A673 (cell line): ENCODE measurements at regions not wholly inside any gene's neighbourhood (a gene's known extent, or its start where the extent isn't known, plus 50 kb on each side); places are given as distances from the start of the nearest gene placed in this dataset.

ENCODE experiments used
- EZH2 ChIP-seq: fragments of 200-600 bp; sonication (generic); IDR thresholded peaks from 2 replicates; pipeline ENCODE4 v1.6.1; 2017; ENCODE audit warnings: borderline replicate concordance, low read depth, mild to moderate bottlenecking, mixed read lengths, antibody characterized with exemption, low read length; ENCODE audit not compliant: poor library complexity, severe bottlenecking
- TF ChIP-seq, protein P1 (sequence below): fragments of 300-800, 200-600 bp; sonication (generic); conservative IDR thresholded peaks from 2 replicates; pipeline ENCODE4 v1.5.1; 2017; ENCODE audit warnings: low read depth, mild to moderate bottlenecking, antibody characterized with exemption, low read length, moderate library complexity, mixed read lengths

DNA sequence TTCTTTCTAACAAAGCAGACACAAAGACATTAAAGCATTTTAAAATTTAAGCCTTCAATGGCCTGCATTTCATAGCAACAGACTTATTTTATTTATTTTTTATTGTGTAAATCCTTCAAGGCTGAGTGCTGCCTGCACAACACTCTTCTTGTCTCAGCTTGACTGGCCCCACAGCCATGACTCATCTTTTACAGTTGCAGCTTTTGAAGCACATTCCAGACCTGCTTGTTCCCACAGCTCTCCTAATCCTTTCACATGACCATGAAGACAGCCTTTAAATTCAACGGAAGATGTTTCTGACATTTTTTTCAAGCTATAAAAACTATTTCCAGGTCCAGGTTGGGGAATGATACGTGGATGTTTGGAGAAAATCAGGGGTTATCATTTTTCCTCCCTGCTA lies 276.9 kb upstream of the TACR3 start:
- no peak for TF ChIP-seq EZH2
- TF ChIP-seq, protein P1, sequence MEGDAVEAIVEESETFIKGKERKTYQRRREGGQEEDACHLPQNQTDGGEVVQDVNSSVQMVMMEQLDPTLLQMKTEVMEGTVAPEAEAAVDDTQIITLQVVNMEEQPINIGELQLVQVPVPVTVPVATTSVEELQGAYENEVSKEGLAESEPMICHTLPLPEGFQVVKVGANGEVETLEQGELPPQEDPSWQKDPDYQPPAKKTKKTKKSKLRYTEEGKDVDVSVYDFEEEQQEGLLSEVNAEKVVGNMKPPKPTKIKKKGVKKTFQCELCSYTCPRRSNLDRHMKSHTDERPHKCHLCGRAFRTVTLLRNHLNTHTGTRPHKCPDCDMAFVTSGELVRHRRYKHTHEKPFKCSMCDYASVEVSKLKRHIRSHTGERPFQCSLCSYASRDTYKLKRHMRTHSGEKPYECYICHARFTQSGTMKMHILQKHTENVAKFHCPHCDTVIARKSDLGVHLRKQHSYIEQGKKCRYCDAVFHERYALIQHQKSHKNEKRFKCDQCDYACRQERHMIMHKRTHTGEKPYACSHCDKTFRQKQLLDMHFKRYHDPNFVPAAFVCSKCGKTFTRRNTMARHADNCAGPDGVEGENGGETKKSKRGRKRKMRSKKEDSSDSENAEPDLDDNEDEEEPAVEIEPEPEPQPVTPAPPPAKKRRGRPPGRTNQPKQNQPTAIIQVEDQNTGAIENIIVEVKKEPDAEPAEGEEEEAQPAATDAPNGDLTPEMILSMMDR, result no peak
